HG02610 (cell line): ENCODE measurements at regions not wholly inside any gene's neighbourhood (a gene's known extent, or its start where the extent isn't known, plus 50 kb on each side); places are given as distances from the start of the nearest gene placed in this dataset.
"Not testable (repeated sequence)": the region's sequence is repeated elsewhere in the genome, so short reads cannot be mapped to it uniquely, and the experiment has no call there.

Experiments
- ATAC-seq: cut with Tn5 transposase; IDR thresholded peaks from one replicate; pipeline ENCODE4 v1.9.1; 2021; ENCODE audit warnings: mild to moderate bottlenecking, moderate library complexity; ENCODE audit not compliant: unreplicated experiment

GRCh38 chr5:67779893-67780623 is 435.5 kb upstream of the PIK3R1 start:
- not testable (repeated sequence) for ATAC-seq

GRCh38 chr5:67774786-67775185 is 440.8 kb upstream of the PIK3R1 start:
- ATAC-seq, result no peak

GRCh38 chr5:67774267-67774552 is 441.3 kb upstream of the PIK3R1 start:
- no peak for ATAC-seq

- no peak for ATAC-seq
Observed at GRCh38 chr5:67773411-67774266, 441.9 kb upstream of the PIK3R1 start.

- ATAC-seq, result no peak
Observed at GRCh38 chr5:67771791-67772190, 443.8 kb upstream of the PIK3R1 start.

GRCh38 chr5:67771221-67771620 is 444.3 kb upstream of the PIK3R1 start:
- ATAC-seq, result no peak

GRCh38 chr5:67770431-67771025 is 445.0 kb upstream of the PIK3R1 start:
- ATAC-seq, result no peak

- ATAC-seq, result no peak
Observed at GRCh38 chr5:67765697-67766096, 449.9 kb upstream of the PIK3R1 start.

- not testable (repeated sequence) for ATAC-seq
Observed at GRCh38 chr5:67757771-67758170, 457.8 kb upstream of the PIK3R1 start.

- no peak for ATAC-seq
Observed at GRCh38 chr5:67752357-67752708, 463.2 kb upstream of the PIK3R1 start.

GRCh38 chr5:67748165-67748690 is 467.3 kb upstream of the PIK3R1 start:
- ATAC-seq, result no peak

GRCh38 chr5:67747096-67747495 is 468.5 kb upstream of the PIK3R1 start:
- ATAC-seq, result no peak

GRCh38 chr5:67746608-67747007 is 468.9 kb upstream of the PIK3R1 start:
- not testable (repeated sequence) for ATAC-seq

GRCh38 chr5:67746103-67746502 is 469.5 kb upstream of the PIK3R1 start:
- no peak for ATAC-seq

- no peak for ATAC-seq
Observed at GRCh38 chr5:67732921-67733320, 482.6 kb upstream of the PIK3R1 start.

- peak; percentile 68 for ATAC-seq
Observed at GRCh38 chr5:67732471-67732870, 483.1 kb upstream of the PIK3R1 start.

GRCh38 chr5:67731886-67732285 is 483.7 kb upstream of the PIK3R1 start:
- no peak for ATAC-seq

GRCh38 chr5:67730917-67731474 is 484.6 kb upstream of the PIK3R1 start:
- ATAC-seq, result no peak

GRCh38 chr5:67728326-67728890 is 487.1 kb upstream of the PIK3R1 start:
- no peak for ATAC-seq

- no peak for ATAC-seq
Observed at GRCh38 chr5:67725604-67726003, 490.0 kb upstream of the PIK3R1 start.
